ENCODE measurements at regions not wholly inside any gene's neighbourhood (a gene's known extent, or its start where the extent isn't known, plus 50 kb on each side); places are given as distances from the start of the nearest gene placed in this dataset.

- TF ChIP-seq CTCF (IDR thresholded peaks at IDR 0.05; ENCODE audit: insufficient read depth, low read length, poor library complexity, severe bottlenecking) = no peak
- no peak for TF ChIP-seq EZH2phosphoT487 (conservative IDR thresholded peaks at IDR 0.05; ENCODE audit: low read length)
Observed at GRCh38 chr2:138830547-138830946, 50.4 kb upstream of the NXPH2 start.
